ENCODE measurements at regions not wholly inside any gene's neighbourhood (a gene's known extent, or its start where the extent isn't known, plus 50 kb on each side); places are given as distances from the start of the nearest gene placed in this dataset.

GRCh38 chr3:17990390-17990789 is 248.0 kb upstream of the TBC1D5 start:
- DNase-seq (ENCODE audit: low spot score): no peak

GRCh38 chr3:17986348-17986816 is 244.0 kb upstream of the TBC1D5 start:
- DNase-seq (ENCODE audit: low spot score): no peak

- no peak for DNase-seq (ENCODE audit: low spot score)
These were observed 243.4 kb upstream of the TBC1D5 start for GRCh38 chr3:17985658-17986347.

- DNase-seq (ENCODE audit: low spot score): no peak
These were observed 240.7 kb upstream of the TBC1D5 start for GRCh38 chr3:17983106-17983505.

GRCh38 chr3:17982211-17982880 is 239.9 kb upstream of the TBC1D5 start:
- no peak for DNase-seq (ENCODE audit: low spot score)

GRCh38 chr3:17980863-17981262 is 238.4 kb upstream of the TBC1D5 start:
- DNase-seq (ENCODE audit: low spot score): no peak

GRCh38 chr3:17979911-17980310 is 237.5 kb upstream of the TBC1D5 start:
- no peak for DNase-seq (ENCODE audit: low spot score)

- no peak for DNase-seq (ENCODE audit: low spot score)
These were observed 236.8 kb upstream of the TBC1D5 start for GRCh38 chr3:17979252-17979651.

- DNase-seq (ENCODE audit: low spot score): peak; percentile 46
These were observed 231.9 kb upstream of the TBC1D5 start for GRCh38 chr3:17974206-17974841.

- DNase-seq (ENCODE audit: low spot score): peak; percentile 60
These were observed 230.8 kb upstream of the TBC1D5 start for GRCh38 chr3:17972959-17973906.

- no peak for DNase-seq (ENCODE audit: low spot score)
These were observed 230.0 kb upstream of the TBC1D5 start for GRCh38 chr3:17972476-17972875.

GRCh38 chr3:17972030-17972429 is 229.6 kb upstream of the TBC1D5 start:
- DNase-seq (ENCODE audit: low spot score): no peak

GRCh38 chr3:17969985-17970568 is 227.6 kb upstream of the TBC1D5 start:
- DNase-seq (ENCODE audit: low spot score): no peak

GRCh38 chr3:17969244-17969643 is 226.8 kb upstream of the TBC1D5 start:
- no peak for DNase-seq (ENCODE audit: low spot score)

GRCh38 chr3:17967953-17968607 is 225.6 kb upstream of the TBC1D5 start:
- no peak for DNase-seq (ENCODE audit: low spot score)

- DNase-seq (ENCODE audit: low spot score): no peak
These were observed 224.7 kb upstream of the TBC1D5 start for GRCh38 chr3:17967111-17967510.

- DNase-seq (ENCODE audit: low spot score): no peak
These were observed 222.9 kb upstream of the TBC1D5 start for GRCh38 chr3:17965331-17965730.

- DNase-seq (ENCODE audit: low spot score): no peak
These were observed 221.7 kb upstream of the TBC1D5 start for GRCh38 chr3:17964108-17964507.

GRCh38 chr3:17955411-17955810 is 213.0 kb upstream of the TBC1D5 start:
- DNase-seq (ENCODE audit: low spot score): no peak

- no peak for DNase-seq (ENCODE audit: low spot score)
These were observed 212.4 kb upstream of the TBC1D5 start for GRCh38 chr3:17954801-17955200.

GRCh38 chr3:17951241-17951640 is 208.8 kb upstream of the TBC1D5 start:
- no peak for DNase-seq (ENCODE audit: low spot score)

All from SK-N-DZ (cell line).